BE2C (cell line): ENCODE measurements at regions not wholly inside any gene's neighbourhood (a gene's known extent, or its start where the extent isn't known, plus 50 kb on each side); places are given as distances from the start of the nearest gene placed in this dataset.
"Not testable (repeated sequence)": the region's sequence is repeated elsewhere in the genome, so short reads cannot be mapped to it uniquely, and the experiment has no call there.

ENCODE experiments used
- DNase-seq: peaks from one replicate; pipeline ENCODE4 v3.0.0-alpha.2; 2020
- H3K27me3 ChIP-seq: fragments of 250-450 bp; sonication (Bioruptor Pico); 2 replicates; pipeline ENCODE4 v1.5.1; 2020; ENCODE audit warnings: mild to moderate bottlenecking
- H3K36me3 ChIP-seq: fragments of 250-450 bp; sonication (Bioruptor Pico); 2 replicates; pipeline ENCODE4 v1.5.1; 2020; ENCODE audit warnings: mild to moderate bottlenecking
- H3K4me1 ChIP-seq: fragments of 250-450 bp; sonication (Bioruptor Pico); 2 replicates; pipeline ENCODE4 v1.5.1; 2020
- H3K4me3 ChIP-seq: 2 replicates; pipeline ENCODE4 v1.5.1; 2011; ENCODE audit warnings: low read depth, low read length
- H3K9me3 ChIP-seq: fragments of 250-450 bp; sonication (Bioruptor Pico); 2 replicates; pipeline ENCODE4 v1.5.1; 2020
- TF ChIP-seq, protein P1 (sequence below): IDR thresholded peaks from 2 replicates; pipeline ENCODE4 v1.5.1; 2012; ENCODE audit warnings: mild to moderate bottlenecking, low read depth, low read length

DNA sequence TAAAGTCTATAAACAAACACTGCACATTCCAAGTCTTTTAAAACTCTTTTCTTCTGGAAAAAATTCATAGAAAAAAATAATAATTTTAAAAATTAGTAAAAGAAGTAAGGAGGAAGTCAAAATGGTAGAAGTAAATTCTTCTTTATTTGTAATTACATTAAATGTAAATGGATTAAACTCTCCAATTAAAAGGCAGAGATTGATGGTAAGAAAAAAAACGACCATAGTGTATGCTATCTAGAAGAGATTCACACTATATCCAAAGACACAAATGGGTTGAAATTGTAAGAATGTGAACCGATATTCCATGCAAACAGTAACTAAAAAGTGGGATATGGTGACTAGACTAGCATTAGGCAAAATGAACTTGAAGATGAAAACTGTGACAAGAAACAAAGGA, 1196.1 kb upstream of the CDH2 start:
- Histone ChIP-seq H3K27me3 (no peaks in the 10 kb centered on the region), H3K36me3 (no peaks in the 10 kb centered on the region), H3K4me3 (no peak overlapping the region), H3K9me3 (no peaks in the 10 kb centered on the region), H3K4me1 (no peaks in the 10 kb centered on the region)
- DNase-seq, result no peak
- TF ChIP-seq, protein P1, sequence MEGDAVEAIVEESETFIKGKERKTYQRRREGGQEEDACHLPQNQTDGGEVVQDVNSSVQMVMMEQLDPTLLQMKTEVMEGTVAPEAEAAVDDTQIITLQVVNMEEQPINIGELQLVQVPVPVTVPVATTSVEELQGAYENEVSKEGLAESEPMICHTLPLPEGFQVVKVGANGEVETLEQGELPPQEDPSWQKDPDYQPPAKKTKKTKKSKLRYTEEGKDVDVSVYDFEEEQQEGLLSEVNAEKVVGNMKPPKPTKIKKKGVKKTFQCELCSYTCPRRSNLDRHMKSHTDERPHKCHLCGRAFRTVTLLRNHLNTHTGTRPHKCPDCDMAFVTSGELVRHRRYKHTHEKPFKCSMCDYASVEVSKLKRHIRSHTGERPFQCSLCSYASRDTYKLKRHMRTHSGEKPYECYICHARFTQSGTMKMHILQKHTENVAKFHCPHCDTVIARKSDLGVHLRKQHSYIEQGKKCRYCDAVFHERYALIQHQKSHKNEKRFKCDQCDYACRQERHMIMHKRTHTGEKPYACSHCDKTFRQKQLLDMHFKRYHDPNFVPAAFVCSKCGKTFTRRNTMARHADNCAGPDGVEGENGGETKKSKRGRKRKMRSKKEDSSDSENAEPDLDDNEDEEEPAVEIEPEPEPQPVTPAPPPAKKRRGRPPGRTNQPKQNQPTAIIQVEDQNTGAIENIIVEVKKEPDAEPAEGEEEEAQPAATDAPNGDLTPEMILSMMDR, result no peak

GRCh38 chr18:29361843-29362242, 1184.9 kb upstream of the CDH2 start:
- H3K27me3 ChIP-seq, result no peaks in the 10 kb centered on the region
- TF ChIP-seq, protein P1, result no peak
- peak; percentile 13 for DNase-seq
- H3K4me1 ChIP-seq, result no peaks in the 10 kb centered on the region
- H3K9me3 ChIP-seq, result no peaks in the 10 kb centered on the region
- no peaks in the 10 kb centered on the region for H3K36me3 ChIP-seq
- no peak overlapping the region for H3K4me3 ChIP-seq

DNA sequence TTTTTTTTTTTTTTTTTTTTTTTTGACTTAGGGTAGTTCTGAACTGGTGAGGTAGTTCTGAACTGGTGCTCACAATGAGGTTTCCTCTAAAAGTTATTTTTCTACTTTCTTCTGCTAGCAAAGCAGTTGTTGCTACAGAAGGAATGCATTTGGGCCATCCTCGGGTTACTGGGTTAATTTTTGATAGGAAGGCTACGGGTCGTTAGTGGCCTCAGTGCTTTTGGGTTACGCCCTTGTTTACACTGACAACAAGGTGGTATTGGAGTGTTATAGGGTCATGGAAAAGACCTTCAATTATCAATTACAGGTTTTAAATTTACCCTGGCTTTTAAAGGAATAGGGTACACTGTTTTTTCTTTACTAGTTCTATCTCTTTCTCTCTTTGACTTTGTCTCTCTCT, 1183.7 kb upstream of the CDH2 start:
- not testable (repeated sequence) for H3K9me3 ChIP-seq, H3K36me3 ChIP-seq, H3K27me3 ChIP-seq, H3K4me3 ChIP-seq, DNase-seq, H3K4me1 ChIP-seq

DNA sequence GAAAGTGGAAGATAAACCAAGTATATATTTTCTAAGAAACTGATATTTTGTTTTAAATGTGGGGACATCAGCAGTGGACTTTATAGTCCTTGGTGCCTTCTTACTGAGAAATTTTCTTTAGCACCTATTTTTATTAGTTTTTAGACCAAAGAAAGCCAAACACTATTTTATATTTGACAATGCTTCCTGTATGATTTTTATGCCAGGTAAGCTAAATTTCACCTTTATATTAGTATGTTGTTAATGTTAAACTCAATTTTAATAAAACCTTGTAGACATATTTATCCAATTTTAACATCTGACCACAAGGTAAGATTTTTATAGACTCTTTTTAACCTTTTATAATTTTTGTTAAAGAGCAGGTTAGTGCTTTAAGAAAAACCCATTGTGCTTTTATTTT, 1182.3 kb upstream of the CDH2 start:
- DNase-seq, H3K9me3 ChIP-seq, H3K27me3 ChIP-seq, H3K4me3 ChIP-seq, H3K36me3 ChIP-seq, H3K4me1 ChIP-seq: not testable (repeated sequence)

- H3K36me3 ChIP-seq, result no peaks in the 10 kb centered on the region
- no peaks in the 10 kb centered on the region for H3K9me3 ChIP-seq
- no peak for DNase-seq
- TF ChIP-seq, protein P1, result no peak
- H3K27me3 ChIP-seq, result no peaks in the 10 kb centered on the region
- no peak overlapping the region for H3K4me3 ChIP-seq
- H3K4me1 ChIP-seq, result no peaks in the 10 kb centered on the region
These were observed 1174.2 kb upstream of the CDH2 start for GRCh38 chr18:29351171-29351570.

DNA sequence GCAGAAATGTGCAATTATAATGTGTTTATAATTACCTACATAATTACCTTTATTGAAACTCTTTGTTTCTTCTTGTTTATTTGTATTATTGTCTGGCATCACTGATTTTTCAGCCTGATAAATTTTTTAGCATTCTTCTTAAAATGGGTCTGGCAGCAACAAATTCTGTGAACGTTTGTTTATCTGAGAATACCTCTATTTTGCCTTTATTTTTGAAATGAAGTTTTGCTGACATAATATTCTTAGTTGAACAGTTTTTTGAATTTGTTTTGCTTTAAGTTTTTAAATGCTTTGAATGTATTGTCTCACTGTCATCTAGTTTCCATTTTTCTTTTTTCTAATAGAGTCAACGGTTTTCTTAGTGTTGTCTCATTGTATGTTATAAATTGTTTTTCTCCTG, 1152.0 kb upstream of the CDH2 start:
- Histone ChIP-seq H3K4me1 (no peaks in the 10 kb centered on the region), H3K4me3 (no peak overlapping the region), H3K9me3 (no peaks in the 10 kb centered on the region), H3K36me3 (no peaks in the 10 kb centered on the region), H3K27me3 (no peaks in the 10 kb centered on the region)
- TF ChIP-seq, protein P1, result no peak
- DNase-seq, result no peak

DNA sequence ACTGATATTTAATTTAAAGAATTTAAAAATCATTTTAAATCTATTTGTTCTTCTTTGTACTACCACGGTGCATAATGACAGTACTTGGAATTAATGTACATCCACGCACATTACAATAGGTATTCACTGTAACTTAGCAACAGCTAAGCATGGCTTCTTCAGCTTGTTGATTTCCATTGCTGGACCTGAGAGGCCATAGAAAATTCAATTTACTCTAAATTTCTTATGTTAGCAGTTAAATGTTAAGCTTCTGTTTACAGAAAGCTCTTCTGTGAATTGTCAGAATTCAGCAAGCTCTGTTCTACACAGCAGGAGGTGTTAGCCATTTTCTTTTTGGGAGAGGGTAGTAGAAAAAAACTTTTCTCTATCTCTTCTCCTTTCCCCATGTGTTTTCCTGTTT, 1149.3 kb upstream of the CDH2 start:
- Histone ChIP-seq H3K36me3 (no peaks in the 10 kb centered on the region), H3K4me1 (no peaks in the 10 kb centered on the region), H3K9me3 (no peaks in the 10 kb centered on the region), H3K27me3 (no peaks in the 10 kb centered on the region), H3K4me3 (no peak overlapping the region)
- TF ChIP-seq, protein P1, result no peak
- DNase-seq, result no peak
